ENCODE measurements at regions not wholly inside any gene's neighbourhood (a gene's known extent, or its start where the extent isn't known, plus 50 kb on each side); places are given as distances from the start of the nearest gene placed in this dataset.

DNA sequence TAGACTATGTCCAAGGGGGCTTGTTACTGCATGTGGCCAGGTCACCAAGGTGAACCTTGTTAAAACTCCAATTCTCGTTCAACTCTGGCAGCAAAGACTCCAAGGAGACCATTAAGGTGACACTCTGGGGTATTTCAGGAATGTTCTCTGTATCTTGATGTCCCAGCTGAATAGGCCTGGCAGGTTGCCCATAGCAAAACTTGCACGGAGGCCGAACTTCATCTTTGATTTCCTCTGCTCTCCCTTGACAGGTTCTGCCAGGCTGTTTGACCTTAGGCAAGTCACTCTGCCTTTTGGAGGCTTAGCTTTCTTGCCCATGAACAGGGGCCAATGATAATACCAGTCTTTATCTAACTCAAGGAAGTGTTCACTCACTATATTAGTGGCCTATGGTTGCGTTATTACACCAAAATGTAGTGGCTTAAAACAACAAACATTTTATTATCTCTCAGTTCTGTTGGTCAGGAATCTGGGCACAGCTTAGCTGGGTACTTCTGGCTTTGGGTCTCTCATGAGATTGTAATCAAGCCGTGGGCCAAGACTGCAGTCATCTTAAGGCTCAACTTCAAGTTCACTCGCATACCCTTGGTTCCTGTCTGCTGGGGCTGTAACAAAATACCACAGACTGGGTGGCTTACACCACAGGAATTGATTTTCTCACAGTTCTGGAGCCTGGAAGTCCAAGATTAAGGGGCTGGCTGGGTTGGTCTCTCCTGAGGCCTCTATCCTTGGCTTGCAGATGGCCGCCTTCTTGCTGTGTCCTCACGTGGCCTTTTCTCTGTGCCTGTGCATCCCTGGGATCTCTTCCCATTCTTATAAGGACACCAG lies 168.5 kb downstream of the UTP18 start:
- TF ChIP-seq, protein P1, sequence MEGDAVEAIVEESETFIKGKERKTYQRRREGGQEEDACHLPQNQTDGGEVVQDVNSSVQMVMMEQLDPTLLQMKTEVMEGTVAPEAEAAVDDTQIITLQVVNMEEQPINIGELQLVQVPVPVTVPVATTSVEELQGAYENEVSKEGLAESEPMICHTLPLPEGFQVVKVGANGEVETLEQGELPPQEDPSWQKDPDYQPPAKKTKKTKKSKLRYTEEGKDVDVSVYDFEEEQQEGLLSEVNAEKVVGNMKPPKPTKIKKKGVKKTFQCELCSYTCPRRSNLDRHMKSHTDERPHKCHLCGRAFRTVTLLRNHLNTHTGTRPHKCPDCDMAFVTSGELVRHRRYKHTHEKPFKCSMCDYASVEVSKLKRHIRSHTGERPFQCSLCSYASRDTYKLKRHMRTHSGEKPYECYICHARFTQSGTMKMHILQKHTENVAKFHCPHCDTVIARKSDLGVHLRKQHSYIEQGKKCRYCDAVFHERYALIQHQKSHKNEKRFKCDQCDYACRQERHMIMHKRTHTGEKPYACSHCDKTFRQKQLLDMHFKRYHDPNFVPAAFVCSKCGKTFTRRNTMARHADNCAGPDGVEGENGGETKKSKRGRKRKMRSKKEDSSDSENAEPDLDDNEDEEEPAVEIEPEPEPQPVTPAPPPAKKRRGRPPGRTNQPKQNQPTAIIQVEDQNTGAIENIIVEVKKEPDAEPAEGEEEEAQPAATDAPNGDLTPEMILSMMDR (conservative IDR thresholded peaks at IDR 0.05; ENCODE audit: low read length) = no peak
- TF ChIP-seq EZH2phosphoT487 (IDR thresholded peaks at IDR 0.05; ENCODE audit: borderline replicate concordance) = no peak
